ENCODE measurements at regions not wholly inside any gene's neighbourhood (a gene's known extent, or its start where the extent isn't known, plus 50 kb on each side); places are given as distances from the start of the nearest gene placed in this dataset.

DNA sequence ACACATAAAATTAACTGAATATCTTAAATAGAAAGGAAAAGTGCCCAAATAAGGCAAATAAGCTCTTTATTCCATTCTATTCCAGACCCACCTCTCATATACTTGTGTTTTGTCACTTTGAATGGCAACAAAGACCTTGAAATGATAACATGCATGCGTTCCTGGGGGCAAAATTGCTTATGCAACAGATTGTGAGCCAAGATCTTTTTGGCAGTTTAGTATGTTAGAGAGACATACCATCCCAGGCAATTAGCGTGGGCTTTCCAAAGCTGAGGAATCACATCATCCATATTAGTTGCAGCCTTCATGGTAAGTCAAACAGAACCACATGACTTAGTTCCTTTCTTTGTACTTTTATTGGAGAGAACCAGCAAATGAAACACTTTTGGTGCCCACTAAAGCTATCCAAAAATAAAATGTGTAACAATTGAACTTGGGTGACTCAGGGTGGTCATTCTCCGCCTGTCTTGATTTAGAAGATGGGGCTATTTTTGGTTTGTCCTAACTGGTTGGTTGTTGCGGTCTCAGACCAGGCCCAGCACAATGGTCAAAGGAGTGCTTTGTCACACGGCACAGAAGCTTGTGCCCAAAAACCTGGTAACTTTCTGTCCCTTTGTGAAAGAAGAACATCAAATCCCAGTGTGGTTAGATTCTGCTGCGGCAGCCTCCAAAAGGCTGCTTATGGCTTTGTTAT is 68.7 kb upstream of the ATF3 start:
- no peak for ATAC-seq
- H3K4me1 Mint-ChIP-seq: no peaks in the 10 kb centered on the region
- no peak overlapping the region for H3K27ac Mint-ChIP-seq
- no peak for DNase-seq
- H3K4me3 Mint-ChIP-seq: no peak overlapping the region
- no peaks in the 10 kb centered on the region for H3K9me3 Mint-ChIP-seq
- peaks cover 4% of the 10 kb centered on the region for H3K27me3 Mint-ChIP-seq

DNA sequence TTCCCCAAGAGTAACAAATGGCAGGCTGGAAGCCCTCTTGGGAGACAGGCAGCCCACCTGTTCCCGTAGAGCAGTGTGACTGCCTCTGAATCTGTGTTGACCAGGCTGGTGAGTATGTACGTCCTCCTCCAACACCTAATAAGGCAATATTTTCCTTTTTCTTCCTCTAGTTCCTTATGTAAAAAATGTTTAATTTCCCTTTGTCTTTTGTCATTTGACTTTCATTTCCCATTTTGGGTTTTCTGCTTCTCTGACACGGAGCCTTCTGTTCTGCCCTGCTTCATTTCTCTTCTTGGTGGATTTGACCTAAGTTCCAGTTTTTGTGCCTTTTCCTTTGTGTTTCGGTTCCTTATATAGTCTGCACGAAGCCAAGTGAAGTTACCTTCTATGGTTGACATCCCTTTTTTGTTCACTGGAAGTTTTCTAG is 65.8 kb upstream of the ATF3 start:
- Mint-ChIP-seq H3K4me1 (no peaks in the 10 kb centered on the region), H3K27ac (no peak overlapping the region), H3K9me3 (no peaks in the 10 kb centered on the region), H3K4me3 (no peak overlapping the region), H3K27me3 (no peaks in the 10 kb centered on the region)
- no peak for DNase-seq
- ATAC-seq: no peak

DNA sequence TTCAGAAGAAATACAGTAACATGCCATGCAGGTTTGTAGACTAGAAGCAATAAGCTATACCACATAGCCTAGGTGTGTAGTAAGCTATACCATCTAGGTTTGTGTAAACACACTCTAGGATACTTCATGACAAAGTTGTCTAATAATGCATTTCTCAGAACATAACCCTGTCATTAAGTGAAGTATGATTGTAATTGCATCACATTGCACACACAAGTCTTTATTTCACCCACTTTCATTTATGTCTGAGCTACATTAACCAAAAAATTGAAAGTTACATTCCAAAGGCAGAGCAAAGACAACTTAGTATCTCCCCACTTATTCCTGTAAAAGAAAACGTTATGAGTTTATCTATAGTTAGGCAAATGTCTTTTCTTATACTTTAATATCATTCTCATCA is 64.5 kb upstream of the ATF3 start:
- no peak for ATAC-seq
- DNase-seq: no peak
- H3K27me3 Mint-ChIP-seq: peaks cover 4% of the 10 kb centered on the region
- H3K27ac Mint-ChIP-seq: no peak overlapping the region
- H3K9me3 Mint-ChIP-seq: no peaks in the 10 kb centered on the region
- no peaks in the 10 kb centered on the region for H3K4me1 Mint-ChIP-seq
- no peak overlapping the region for H3K4me3 Mint-ChIP-seq

DNA sequence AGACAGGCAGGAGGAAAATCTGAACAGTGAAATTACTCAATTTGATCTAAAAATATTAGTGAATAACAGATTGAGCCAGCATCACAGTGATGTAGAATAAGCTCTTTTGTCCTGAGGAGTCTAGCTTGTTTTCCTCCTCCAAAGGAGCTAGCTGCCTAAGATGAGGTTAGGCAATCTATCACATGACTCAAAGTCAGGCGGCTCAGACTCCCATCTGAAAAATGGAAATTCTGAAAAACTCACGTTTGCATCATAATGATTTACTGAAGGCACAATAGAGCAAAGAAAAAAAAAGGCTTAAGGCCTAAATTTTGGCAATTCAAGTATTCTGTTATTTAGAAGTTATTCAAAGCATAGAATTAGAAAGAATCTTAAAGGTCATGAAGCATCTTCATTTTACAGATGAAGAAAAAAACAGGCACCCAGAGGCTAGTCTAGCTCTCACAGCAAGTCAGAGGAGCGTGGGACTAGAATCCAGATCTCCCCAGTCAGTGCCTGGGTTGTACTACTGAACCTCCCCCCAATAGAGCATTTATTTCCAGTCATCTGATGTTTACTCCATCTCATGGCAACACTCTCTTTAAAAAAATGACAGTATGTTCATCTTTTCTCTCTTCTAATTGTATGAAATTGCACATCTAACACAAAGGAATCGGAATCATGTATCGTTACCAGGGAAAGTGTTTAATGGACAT is 62.5 kb upstream of the ATF3 start:
- Mint-ChIP-seq H3K4me3 (no peak overlapping the region), H3K27ac (no peak overlapping the region), H3K4me1 (no peaks in the 10 kb centered on the region), H3K9me3 (no peaks in the 10 kb centered on the region), H3K27me3 (peaks cover 14% of the 10 kb centered on the region)
- ATAC-seq: no peak
- no peak for DNase-seq

DNA sequence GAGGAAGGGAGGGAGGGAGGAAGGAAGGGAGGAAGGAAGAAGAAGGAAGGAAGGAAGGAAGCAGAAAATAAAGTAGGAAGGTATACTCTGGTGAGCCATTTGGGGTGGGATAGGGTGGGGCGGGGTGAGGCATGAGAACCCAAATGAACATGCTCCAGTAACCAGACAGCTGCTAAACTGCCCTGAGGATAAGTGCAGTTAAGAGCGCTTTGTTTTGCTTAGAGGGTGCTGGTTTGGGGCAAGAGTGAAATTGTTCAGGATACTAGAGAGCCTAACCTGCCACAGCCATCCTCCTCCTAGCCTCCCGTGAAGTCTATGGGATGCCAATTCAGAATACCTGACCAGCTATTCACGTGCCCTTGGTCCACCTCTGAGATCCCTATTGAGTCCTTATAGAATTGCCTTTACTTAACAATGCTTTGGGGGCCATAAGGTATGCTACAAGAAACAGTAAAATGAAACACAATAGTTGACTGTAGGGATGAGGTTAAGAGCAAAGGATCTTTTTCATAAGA is 59.0 kb upstream of the ATF3 start:
- peaks cover 34% of the 10 kb centered on the region for H3K27me3 Mint-ChIP-seq
- no peak for ATAC-seq
- H3K9me3 Mint-ChIP-seq: no peaks in the 10 kb centered on the region
- no peak overlapping the region for H3K27ac Mint-ChIP-seq
- H3K4me3 Mint-ChIP-seq: no peak overlapping the region
- DNase-seq: no peak
- no peaks in the 10 kb centered on the region for H3K4me1 Mint-ChIP-seq

DNA sequence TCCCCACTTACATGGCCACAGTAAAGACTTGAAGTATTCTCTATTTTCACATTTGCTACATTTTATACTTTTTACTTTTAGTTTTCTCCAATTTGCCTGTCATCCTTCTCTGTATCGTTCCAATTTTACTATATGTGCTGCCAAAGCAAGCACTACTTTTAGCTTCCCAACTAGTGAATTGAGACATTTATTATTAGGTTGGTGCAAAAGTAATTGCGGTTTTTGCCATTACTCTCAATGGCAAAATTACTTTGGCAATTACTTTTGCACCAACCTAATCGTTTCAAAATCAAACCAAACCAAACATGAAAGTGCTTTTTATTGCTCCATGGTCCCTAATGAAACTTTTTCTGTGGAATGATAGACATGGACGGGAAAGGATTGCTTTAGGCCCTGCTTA is 56.6 kb upstream of the ATF3 start:
- Mint-ChIP-seq H3K4me3 (no peak overlapping the region), H3K4me1 (no peaks in the 10 kb centered on the region), H3K27me3 (peaks cover 34% of the 10 kb centered on the region), H3K9me3 (no peaks in the 10 kb centered on the region), H3K27ac (no peak overlapping the region)
- ATAC-seq: no peak
- no peak for DNase-seq

DNA sequence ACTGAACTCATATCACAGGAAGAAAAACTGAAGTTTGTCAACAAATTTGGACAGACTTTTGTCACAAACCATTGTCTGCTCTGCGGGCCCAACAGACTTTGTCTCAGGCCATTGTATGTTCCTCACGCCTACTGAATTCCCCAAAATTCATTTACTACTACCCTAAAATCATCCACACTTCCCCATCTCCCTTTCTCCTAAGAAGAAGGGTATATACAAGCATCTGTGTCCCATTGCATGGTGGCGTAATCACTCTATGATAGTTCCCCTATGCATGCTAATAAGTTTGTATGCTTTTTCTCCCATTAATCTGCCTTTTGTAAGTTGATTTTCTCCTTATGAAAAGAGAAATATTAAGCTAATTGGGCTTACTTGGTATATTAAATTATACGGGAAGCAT is 54.9 kb upstream of the ATF3 start:
- peaks cover 44% of the 10 kb centered on the region for H3K27me3 Mint-ChIP-seq
- no peaks in the 10 kb centered on the region for H3K9me3 Mint-ChIP-seq
- DNase-seq: no peak
- ATAC-seq: no peak
- H3K4me3 Mint-ChIP-seq: no peak overlapping the region
- H3K27ac Mint-ChIP-seq: no peak overlapping the region
- peaks cover 6% of the 10 kb centered on the region for H3K4me1 Mint-ChIP-seq

DNA sequence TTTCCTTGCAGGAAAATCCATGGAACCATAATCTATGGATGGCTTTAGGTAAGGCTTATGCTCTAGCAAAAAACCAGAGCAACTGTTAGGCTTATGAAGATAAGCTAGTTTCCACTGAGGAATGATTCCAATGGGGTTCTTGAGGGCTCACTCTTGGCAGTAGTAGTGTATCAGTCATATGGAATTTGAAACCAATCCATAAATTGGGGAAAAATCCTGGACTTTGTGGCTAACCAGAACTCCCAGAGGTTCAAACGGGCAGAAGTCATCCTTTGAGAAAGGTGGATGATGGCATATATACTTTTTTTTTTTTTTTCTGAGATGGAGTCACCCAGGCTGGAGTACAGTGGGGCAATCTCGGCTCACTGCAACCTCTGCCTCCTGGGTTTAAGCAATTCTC is 54.2 kb upstream of the ATF3 start:
- peaks cover 13% of the 10 kb centered on the region for H3K4me1 Mint-ChIP-seq
- no peak overlapping the region for H3K27ac Mint-ChIP-seq
- no peak overlapping the region for H3K4me3 Mint-ChIP-seq
- no peak for DNase-seq
- no peak for ATAC-seq
- peaks cover 0 to 4% of the 10 kb centered on the region in 2 donors for H3K9me3 Mint-ChIP-seq
- H3K27me3 Mint-ChIP-seq: peaks cover 37% of the 10 kb centered on the region

DNA sequence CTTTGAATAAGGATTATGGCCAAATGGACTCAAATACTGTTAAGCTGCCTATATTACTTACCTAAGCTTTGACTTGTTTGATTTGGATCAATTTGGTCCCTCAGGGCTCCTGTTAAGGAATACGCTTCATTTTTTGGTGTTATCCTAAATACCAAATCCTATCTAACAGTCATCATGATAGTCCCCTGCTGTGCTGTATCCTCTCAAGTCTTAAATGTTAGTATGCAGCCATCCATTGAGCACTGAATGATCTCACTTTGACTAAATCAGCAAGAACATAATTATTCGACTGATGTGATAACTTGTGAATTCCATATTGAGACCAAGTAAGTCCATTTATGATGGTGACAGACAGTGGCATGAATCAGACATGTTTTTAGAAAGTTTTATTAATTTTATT is 53.1 kb upstream of the ATF3 start:
- ATAC-seq: no peak
- no peak overlapping the region for H3K27ac Mint-ChIP-seq
- H3K27me3 Mint-ChIP-seq: peaks cover 35% of the 10 kb centered on the region

DNA sequence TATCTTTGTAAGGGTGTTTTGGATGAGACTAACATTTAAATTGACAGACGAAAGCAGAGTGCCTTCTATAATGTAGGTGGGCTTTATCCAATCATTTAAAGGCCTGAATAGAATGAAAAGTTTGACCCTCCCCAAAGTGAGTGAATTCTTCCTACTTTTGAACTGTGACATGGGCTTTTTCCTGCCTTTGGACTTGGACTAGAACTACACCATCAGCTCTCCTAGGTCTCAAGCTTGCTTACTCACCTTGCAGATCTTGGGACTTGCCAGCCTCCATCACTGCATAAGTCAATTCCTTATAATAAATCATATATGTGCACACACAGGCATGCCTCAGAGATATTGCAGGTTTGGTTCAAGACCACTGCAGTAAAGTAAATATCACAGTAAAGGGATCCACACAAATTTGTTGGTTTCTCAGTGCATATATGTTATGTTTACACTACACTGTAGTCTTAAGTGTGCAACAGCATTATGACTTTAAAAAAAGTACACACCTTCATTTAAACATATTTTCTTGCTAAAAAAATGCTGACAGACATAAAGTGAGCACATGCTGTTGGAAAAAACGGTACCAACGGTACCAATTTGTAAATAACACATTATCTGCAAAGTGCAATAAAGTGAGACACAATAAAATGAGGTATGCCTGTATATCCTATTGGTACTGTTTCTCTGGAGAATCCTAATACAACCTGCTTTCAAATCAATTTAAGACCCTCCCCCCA is 51.6 kb upstream of the ATF3 start:
- H3K4me3 Mint-ChIP-seq: no peak overlapping the region
- DNase-seq: no peak
- H3K27me3 Mint-ChIP-seq: peaks cover 22% of the 10 kb centered on the region
- no peak overlapping the region for H3K27ac Mint-ChIP-seq
- no peak for ATAC-seq
- H3K9me3 Mint-ChIP-seq: peaks cover 0 to 4% of the 10 kb centered on the region in 2 donors
- H3K4me1 Mint-ChIP-seq: peaks cover 23% of the 10 kb centered on the region

More for the DNA sequence above, 53.1 kb upstream of the ATF3 start:
- Mint-ChIP-seq H3K4me1 (peaks cover 18% of the 10 kb centered on the region), H3K9me3 (peaks cover 0 to 4% of the 10 kb centered on the region in 2 donors), H3K4me3 (no peak overlapping the region)
- no peak for DNase-seq

DNA sequence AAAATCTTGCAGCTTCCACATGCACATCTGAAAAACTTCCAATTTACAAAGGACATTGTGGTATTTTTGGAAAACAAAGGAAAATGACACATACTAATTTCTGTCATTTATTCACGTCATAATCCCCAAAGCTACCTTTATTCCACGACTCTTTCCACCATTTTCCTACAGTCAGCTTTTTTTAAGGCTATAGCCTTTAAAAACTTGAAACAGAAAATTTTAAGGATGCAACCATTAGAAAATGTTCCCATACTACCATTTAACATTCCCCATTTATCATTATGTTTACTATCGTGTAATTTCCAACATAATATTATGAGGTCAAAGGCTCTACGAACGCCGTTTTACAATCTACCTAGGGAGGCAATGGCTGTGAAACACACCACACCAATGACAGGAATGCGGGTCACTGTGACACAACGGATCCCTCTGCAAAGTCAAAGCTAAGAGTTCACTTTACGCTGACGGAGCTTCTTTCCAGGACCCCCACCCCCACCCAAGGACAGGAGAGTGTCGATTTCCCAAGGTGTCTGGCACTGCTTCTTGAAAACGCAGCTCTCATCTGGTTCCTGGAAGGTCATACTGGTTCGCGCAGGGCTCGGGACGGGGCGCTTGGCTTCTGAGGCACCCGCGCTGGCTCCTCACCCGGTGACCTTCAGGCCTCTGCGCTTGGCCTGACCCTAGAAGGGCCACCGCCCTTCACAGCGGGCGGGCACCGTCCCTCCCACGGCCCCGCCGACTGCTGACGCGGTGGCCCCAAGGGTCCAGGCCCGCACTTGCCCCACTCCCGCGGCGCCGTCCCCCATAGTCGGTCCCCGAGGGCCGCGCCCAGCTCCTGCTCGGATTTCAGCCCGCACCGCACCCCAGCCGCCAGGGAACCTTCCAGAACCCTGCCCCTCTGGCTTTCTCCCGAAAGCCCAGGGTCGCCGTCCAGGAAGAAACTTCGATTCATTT is 50.5 kb upstream of the ATF3 start:
- DNase-seq: no peak
- peak overlapping the region; percentile 81 to 86 for H3K4me3 Mint-ChIP-seq
- H3K27me3 Mint-ChIP-seq: peaks cover 11% of the 10 kb centered on the region
- peaks cover 23% of the 10 kb centered on the region for H3K4me1 Mint-ChIP-seq
- H3K27ac Mint-ChIP-seq: peak overlapping the region; percentile 85 to 97
- peak; percentile 73 for ATAC-seq
- H3K9me3 Mint-ChIP-seq: peaks cover 5 to 8% of the 10 kb centered on the region in 2 donors

DNA sequence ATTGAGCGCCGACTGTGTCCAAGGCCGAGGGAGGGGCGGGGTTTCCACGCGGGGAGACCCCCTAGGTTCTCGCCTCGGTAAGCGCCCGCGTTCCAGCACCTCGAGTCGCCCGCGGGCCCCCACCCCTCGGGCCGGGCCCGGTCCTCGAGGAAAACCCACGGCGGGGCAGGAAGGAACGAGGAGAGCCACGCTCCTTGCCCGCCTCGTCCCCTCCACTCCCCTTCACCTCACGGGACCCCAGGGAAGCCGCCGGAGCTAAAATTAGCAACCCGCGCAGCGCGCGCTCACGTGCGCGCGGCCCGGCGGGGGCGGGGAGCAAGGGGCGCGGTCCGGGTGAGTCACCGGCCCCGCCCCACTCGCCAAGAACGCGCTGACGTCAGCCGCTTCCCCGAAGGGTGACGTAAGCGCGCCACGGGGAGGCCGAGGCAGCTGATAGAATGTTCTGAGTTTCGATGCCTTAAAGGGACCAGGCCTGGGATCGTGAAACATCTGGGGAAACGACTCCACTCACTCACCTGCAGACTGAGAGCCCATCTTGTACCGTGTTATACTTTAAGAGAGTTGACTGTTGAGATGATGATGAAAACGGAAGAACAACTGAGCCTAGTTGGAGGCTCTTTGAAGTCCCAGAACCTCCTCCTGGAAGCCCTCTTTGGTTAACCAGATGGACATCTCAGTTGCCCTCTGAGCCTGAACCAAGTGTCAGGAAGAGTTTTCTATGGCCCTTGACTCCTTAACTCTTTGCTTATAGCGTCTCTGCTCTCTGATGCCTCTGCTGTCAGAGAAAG is 49.7 kb upstream of the ATF3 start:
- Mint-ChIP-seq H3K4me3 (peak overlapping the region; percentile 81 to 86), H3K9me3 (peaks cover 7 to 9% of the 10 kb centered on the region in 2 donors), H3K27ac (peak overlapping the region; percentile 97 to 98), H3K27me3 (peaks cover 10% of the 10 kb centered on the region), H3K4me1 (peaks cover 23% of the 10 kb centered on the region)
- ATAC-seq (peak; percentile 91), DNase-seq (peak; percentile 87 to 91)
